Right lobe of liver (tissue), 4 donors: ENCODE measurements at regions not wholly inside any gene's neighbourhood (a gene's known extent, or its start where the extent isn't known, plus 50 kb on each side); places are given as distances from the start of the nearest gene placed in this dataset.

ENCODE experiments used
- POLR2A ChIP-seq: fragments of 450-650 bp; IDR thresholded peaks from one replicate; pipeline ENCODE4 v1.6.1; 2017; ENCODE audit warnings: antibody characterized with exemption, mild to moderate bottlenecking
- TF ChIP-seq, protein P1 (sequence below), 4 donors: fragments of 200-600 bp in 3 of 4; fragments of 450-650 bp in 1 of 4; IDR thresholded peaks; one replicate each; pipeline versions ENCODE4 v1.5.1 to v1.8.0; 2016 to 2022; ENCODE audit warnings: antibody characterized with exemption in 4 of 4, mild to moderate bottlenecking in 2 of 4
- donor health status: DM: no; HTN: no; CAD: no.
- donor health status: DM: no; HTN: no; CAD: no.
- donor health status: DM: no; HTN: yes; CAD: no.

DNA sequence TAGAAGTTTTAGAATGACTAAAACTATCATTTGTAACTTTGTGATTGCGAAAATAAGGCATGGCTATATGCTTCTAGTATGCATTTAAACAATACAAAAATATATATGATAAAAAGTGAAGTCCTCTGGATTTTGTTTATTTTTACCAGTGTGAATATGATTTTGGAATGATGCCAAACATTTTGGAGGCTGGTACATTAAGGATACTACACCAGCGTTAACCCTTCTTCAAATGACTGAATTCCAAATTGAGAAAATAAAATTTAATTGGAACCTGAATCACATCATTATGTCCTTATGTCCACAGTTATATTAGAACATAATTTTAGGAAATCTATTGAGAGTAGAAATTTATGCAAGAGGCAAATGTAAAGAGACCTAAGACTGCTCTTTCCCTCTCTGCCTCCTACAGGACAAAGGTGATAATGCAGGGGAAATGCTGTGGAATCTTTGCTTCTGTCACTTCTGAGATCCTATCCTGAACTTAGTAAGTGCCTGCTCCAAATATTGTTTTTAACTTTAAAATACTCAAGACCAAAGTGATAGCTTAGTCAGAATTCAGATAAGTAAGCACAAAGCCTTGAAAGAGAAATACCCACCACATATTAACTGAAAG lies 121.1 kb upstream of the NANOGP8 start:
- TF ChIP-seq, protein P1, sequence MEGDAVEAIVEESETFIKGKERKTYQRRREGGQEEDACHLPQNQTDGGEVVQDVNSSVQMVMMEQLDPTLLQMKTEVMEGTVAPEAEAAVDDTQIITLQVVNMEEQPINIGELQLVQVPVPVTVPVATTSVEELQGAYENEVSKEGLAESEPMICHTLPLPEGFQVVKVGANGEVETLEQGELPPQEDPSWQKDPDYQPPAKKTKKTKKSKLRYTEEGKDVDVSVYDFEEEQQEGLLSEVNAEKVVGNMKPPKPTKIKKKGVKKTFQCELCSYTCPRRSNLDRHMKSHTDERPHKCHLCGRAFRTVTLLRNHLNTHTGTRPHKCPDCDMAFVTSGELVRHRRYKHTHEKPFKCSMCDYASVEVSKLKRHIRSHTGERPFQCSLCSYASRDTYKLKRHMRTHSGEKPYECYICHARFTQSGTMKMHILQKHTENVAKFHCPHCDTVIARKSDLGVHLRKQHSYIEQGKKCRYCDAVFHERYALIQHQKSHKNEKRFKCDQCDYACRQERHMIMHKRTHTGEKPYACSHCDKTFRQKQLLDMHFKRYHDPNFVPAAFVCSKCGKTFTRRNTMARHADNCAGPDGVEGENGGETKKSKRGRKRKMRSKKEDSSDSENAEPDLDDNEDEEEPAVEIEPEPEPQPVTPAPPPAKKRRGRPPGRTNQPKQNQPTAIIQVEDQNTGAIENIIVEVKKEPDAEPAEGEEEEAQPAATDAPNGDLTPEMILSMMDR (IDR thresholded peaks at IDR 0.05): peak; percentile 13 to 50 (median 17)
- TF ChIP-seq POLR2A: no peak
